Endothelial cell (in vitro differentiated cells): ENCODE measurements at regions not wholly inside any gene's neighbourhood (a gene's known extent, or its start where the extent isn't known, plus 50 kb on each side); places are given as distances from the start of the nearest gene placed in this dataset.
"Not testable (repeated sequence)": the region's sequence is repeated elsewhere in the genome, so short reads cannot be mapped to it uniquely, and the experiment has no call there.

ENCODE experiments used
- DNase-seq: peaks from one replicate; pipeline ENCODE4 v3.0.0; 2021; ENCODE audit warnings: low spot score
- H3K27ac Mint-ChIP-seq: one replicate; pipeline ENCODE4 v1.8.0; 2021; ENCODE audit warnings: mixed read lengths, inconsistent platforms; ENCODE audit not compliant: unreplicated experiment
- H3K27me3 Mint-ChIP-seq: one replicate; pipeline ENCODE4 v1.8.0; 2021; ENCODE audit warnings: mild to moderate bottlenecking, moderate library complexity, mixed read lengths, inconsistent platforms; ENCODE audit not compliant: unreplicated experiment
- H3K36me3 Mint-ChIP-seq: one replicate; pipeline ENCODE4 v1.8.0; 2021; ENCODE audit warnings: mild to moderate bottlenecking, low read depth, mixed read lengths, inconsistent platforms; ENCODE audit not compliant: unreplicated experiment
- H3K4me1 Mint-ChIP-seq: one replicate; pipeline ENCODE4 v1.8.0; 2021; ENCODE audit warnings: mild to moderate bottlenecking, mixed read lengths, inconsistent platforms; ENCODE audit not compliant: unreplicated experiment
- H3K4me3 Mint-ChIP-seq: one replicate; pipeline ENCODE4 v1.8.0; 2021; ENCODE audit warnings: mild to moderate bottlenecking, mixed read lengths, inconsistent platforms; ENCODE audit not compliant: unreplicated experiment
- H3K9me3 Mint-ChIP-seq: one replicate; pipeline ENCODE4 v1.8.0; 2021; ENCODE audit warnings: mixed read lengths, inconsistent platforms; ENCODE audit not compliant: unreplicated experiment
- CTCF ChIP-seq: fragments of 200-600 bp; sonication (generic); IDR thresholded peaks from one replicate; pipeline ENCODE4 v1.5.0; 2021; ENCODE audit warnings: antibody characterized with exemption; ENCODE audit not compliant: unreplicated experiment

- Mint-ChIP-seq H3K9me3 (no peaks in the 10 kb centered on the region), H3K27ac (no peak overlapping the region), H3K27me3 (peaks cover 3% of the 10 kb centered on the region), H3K4me1 (peaks cover 9% of the 10 kb centered on the region), H3K4me3 (no peak overlapping the region), H3K36me3 (no peaks in the 10 kb centered on the region)
- no peak for TF ChIP-seq CTCF
- no peak for DNase-seq
Observed at GRCh38 chr3:59240666-59241255, 190.9 kb upstream of the CFAP20DC start.

- Mint-ChIP-seq H3K27ac (no peak overlapping the region), H3K36me3 (no peaks in the 10 kb centered on the region), H3K9me3 (no peaks in the 10 kb centered on the region), H3K27me3 (peaks cover 3% of the 10 kb centered on the region), H3K4me1 (peaks cover 13% of the 10 kb centered on the region), H3K4me3 (no peak overlapping the region)
- TF ChIP-seq CTCF = no peak
- DNase-seq = no peak
Observed at GRCh38 chr3:59237121-59237520, 187.3 kb upstream of the CFAP20DC start.

GRCh38 chr3:59235634-59236012, 185.8 kb upstream of the CFAP20DC start:
- H3K36me3 Mint-ChIP-seq = no peaks in the 10 kb centered on the region
- DNase-seq = no peak
- H3K27me3 Mint-ChIP-seq = peaks cover 3% of the 10 kb centered on the region
- H3K4me3 Mint-ChIP-seq = no peak overlapping the region
- no peak for TF ChIP-seq CTCF
- no peaks in the 10 kb centered on the region for H3K9me3 Mint-ChIP-seq
- no peak overlapping the region for H3K27ac Mint-ChIP-seq
- H3K4me1 Mint-ChIP-seq = peaks cover 10% of the 10 kb centered on the region

- H3K27ac Mint-ChIP-seq = no peak overlapping the region
- DNase-seq = no peak
- no peaks in the 10 kb centered on the region for H3K9me3 Mint-ChIP-seq
- H3K27me3 Mint-ChIP-seq = peaks cover 3% of the 10 kb centered on the region
- TF ChIP-seq CTCF = no peak
- H3K36me3 Mint-ChIP-seq = no peaks in the 10 kb centered on the region
- H3K4me1 Mint-ChIP-seq = peaks cover 8% of the 10 kb centered on the region
- H3K4me3 Mint-ChIP-seq = no peak overlapping the region
Observed at GRCh38 chr3:59234884-59235633, 185.2 kb upstream of the CFAP20DC start.

GRCh38 chr3:59230379-59230778, 180.6 kb upstream of the CFAP20DC start:
- not testable (repeated sequence) for H3K27ac Mint-ChIP-seq, H3K4me1 Mint-ChIP-seq, H3K36me3 Mint-ChIP-seq, H3K27me3 Mint-ChIP-seq, DNase-seq, H3K4me3 Mint-ChIP-seq, H3K9me3 Mint-ChIP-seq
